ENCODE measurements at regions not wholly inside any gene's neighbourhood (a gene's known extent, or its start where the extent isn't known, plus 50 kb on each side); places are given as distances from the start of the nearest gene placed in this dataset.
"Not testable (repeated sequence)": the region's sequence is repeated elsewhere in the genome, so short reads cannot be mapped to it uniquely, and the experiment has no call there.

DNA sequence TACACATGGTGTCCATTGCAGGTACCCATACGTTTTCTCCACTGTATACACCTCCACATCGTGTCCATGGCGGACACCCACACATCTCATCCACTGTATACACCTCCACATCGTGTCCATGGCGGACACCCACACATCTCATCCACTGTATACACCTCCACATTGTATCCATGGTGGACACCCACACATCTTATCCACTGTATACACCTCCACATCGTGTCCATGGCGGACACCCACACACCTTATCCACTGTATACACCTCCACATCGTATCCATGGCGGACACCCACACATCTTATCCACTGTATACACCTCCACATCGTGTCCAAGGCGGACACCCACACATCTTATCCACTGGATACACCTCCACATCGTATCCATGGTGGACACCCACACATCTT, 50.4 kb upstream of the TTC34 start:
- not testable (repeated sequence) for DNase-seq

DNA sequence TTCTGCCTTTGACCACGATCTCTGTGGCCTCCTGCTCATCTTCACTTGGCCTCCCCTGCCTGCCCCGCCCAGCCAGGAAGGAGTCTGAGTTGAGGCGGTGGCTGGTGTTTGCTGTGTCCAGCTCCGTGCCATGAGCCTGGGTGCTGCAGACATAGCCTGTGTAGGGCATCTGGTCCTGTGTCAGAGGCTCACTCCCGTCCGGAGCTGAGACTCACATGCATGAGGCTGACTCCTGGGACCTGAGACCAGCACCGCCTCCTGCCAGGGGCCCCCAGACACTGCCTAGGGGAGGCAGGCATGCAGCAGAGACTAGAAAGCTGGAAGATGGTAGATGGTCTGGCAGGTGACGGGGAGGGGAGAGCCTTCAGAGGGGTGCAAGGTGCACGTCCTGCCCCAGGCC, 52.2 kb upstream of the TTC34 start:
- DNase-seq = no peak

DNA sequence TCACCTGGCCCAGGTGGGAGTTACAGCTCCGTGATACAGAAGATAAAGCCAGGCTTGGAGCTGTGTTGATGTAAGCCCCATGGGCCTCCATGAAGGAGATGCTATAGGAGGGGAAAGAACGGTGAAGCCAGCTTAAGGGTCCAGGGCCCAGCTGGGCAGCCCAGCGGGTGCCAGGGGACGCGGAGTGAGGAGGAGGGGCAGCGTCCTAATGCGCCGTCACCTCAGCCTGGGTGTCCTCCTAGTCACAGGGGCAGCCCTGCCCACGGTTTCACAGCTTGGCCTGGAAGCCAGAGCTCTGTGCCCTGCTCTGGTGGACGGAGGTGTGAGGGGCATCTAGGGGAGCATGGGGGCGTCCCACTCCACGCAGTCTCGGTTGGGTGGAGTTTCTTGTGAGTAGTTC, 52.7 kb upstream of the TTC34 start:
- no peak for DNase-seq

DNA sequence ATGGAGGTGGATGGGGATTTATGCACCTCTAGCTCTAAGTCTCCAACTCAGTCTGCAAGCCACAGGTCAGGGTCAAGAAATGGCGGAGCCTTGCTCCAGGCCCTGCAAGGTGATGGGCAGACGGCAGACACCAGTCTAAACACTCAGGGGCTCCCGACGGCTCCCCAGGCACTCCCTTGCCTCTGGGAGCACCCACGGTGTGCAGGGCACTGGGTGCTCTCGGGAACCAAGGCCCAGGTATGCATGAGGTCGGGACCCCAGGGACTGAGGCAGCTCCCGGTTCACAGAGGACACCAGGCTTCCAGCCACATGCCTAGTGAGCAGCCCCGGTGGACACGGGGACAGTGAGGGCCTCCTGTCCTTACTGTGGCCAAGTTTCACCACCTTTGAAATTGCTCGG, 53.1 kb upstream of the TTC34 start:
- no peak for DNase-seq

DNA sequence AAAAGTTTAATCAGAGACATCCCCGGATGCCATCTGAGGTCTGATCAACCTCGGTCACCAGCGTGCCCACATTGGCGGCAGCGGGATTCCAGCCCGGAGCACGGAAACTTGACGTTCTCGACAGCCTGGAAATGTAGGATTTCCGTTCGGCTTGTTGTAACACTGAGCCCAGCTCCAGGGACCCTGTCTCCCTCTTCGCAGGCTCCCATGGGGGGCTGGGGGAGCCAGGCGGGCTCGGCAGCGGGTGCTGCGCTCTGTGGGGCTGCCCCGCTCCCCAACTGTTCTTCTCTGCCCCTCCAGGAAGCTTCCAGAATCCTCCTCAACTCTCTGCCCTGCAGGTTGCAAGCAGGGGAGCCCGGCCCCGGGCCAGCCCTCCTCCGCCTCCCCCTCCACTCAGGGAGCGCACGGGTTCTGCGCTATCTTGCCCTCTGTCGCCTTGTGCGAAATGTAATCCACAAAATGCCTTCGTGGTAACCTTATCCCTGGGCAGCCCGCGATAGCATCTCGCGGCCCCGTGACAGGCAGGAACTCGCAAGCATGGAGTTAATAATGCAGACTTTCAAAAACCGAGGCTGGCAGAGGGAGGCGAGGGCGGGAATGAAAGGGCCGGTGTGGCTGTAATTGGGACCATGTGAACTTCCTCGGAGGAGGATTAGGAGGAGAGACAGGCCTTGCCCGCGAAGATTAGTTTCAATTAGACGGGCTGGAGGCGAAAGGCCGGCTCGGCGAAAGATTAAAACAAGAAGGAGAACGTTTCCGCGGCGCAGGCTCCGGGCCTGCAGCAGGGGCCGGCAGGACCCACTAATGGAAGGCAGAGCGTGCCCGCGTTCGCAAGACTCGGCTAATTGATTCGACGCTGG, 53.9 kb upstream of the TTC34 start:
- no peak for DNase-seq

DNA sequence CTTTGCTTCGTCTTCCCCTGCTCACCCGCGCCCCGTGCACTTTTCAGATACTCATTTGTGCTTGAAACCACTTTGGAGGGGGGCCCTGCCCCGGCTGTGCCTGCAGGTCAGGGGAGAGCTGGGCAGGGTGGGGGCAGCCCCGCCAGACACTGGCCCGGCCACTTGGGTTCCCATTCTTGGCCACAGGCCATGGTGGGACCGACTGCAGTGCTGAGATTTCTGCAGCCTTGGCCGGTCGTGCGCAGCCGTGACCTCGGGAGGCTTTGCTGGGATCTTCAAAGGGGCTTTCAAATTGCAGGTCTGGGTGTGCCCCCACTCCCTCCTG, 54.5 kb upstream of the TTC34 start:
- no peak for DNase-seq

DNA sequence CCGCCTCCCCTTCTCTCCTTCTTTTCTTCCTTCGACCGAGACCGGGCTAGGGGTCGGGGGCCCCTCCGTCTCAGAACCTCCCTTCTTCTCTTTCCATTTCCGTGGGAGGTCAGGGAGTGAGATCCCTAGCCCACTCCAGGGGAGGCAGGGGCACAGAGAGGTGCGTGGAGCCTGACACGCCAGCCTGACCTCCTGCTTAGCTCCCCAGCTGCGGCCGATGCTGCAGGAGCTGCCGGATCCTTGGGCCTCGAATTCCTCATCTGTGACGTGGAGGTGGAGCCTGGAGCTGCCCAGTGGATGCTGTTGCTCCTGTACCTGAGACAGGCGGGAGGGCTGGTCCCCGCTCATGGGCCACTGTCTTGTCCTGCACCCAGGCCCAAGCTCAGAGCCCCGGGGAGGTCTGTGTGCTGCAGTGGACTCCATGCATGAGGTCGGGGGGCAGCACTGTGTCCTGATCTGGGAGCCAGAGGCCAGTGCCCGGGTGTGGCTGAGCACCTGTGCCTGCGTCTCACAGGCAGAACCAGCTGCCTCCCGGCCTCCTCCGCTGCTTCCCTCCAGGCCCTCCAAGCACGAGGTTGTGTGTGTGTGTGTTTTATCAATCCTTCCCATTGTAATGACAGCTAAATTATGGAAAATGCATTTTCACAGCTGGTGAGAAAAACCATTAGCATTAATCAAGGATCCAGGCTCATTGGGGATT, 55.3 kb upstream of the TTC34 start:
- no peak for DNase-seq

DNA sequence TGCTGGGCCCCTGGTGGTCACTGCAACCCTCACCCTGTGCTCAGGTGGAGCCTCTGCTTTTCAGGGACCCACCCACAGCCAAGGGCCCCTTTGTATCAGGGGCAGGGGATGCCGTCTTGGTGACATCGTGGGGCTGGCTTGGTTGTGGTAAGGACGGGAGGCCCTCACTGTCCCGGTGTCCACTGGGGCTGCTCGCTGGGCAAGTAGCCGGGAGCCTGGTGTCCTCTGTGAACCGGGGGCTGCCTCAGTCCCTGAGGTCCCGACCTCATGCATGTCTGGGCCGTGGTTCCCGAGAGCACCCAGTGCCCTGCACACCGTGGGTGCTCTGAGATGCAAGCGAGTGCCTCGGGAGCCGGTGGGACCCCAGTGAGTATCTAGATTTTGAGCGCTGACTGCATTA, 56.0 kb upstream of the TTC34 start:
- DNase-seq = no peak

DNA sequence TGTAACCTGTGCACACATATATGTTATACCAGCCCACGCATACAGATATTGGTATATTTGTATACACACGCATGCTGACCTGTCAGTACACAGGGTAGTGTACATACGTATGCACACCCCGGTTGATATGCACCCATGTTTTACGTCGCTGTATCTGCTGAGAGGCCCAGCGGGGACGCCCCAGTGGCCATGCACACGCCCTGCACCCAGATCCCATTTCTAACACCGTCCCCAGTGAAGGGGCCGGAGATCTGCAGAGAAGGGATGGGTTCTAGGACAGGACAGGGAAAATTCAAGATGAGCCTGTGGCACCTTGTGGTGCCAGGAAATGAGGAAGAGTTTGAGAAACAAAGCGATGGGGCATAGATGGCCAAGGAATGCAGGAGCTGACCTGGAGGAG, 57.2 kb upstream of the TTC34 start:
- no peak for DNase-seq

DNA sequence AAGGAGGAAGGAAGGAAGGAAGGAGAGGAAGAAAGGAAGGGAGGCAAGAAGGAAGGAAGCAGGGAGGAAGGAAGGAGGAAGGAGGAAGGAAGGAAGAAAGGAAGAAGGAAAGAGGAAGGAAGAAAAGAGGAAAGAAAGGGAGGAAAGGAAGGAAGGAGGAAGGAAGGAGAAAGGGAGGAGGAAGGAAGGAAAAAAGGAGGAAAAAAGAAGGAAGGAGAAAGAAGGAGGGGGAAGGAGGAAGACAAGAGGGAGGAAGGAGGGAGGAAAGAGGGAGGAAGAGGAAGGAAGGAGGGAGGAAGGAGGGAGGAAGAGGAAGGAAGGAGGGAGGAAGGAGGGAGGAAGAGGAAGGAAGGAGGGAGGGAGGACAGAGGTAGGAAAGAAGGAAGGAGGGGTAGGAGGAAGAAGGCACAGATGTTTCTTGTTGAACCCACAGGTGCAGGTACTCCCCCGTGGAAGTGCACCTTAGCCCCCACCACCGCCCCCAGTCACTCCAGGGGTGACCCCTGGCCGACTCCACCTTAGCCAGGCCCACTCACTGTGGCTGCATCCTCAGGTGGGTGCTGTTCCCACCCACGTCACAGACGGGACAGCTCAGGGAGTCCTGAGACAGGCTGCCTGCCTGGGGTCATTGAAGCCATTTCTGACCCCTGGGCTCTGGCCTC, 57.9 kb upstream of the TTC34 start:
- DNase-seq = no peak

DNA sequence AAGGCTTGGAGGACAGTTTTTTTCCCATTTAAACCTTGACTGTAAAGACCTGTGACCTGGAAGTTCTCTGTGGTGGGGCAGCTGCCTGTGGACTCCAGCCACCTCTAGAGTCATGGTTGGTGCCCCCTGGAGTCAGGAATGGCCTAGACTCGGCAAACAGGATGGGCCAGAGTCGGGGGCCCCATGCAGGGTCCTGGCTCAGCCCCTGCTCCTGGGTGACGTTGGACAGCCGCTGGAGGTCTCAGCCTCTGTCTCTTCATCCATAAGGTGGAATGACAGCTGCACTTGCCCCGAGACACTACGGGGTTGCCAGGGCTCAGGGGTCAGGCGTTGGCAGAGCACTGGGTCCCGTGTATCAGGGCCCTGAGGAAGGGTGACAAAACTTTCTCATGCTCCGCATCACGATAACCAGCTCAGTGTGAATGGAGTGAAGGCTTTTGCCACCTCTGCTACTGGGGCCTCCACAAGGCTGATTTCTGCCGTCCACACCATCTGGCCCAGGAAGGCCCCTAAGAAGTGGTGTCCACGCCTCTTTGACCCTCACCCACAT, 58.5 kb upstream of the TTC34 start:
- DNase-seq = no peak

DNA sequence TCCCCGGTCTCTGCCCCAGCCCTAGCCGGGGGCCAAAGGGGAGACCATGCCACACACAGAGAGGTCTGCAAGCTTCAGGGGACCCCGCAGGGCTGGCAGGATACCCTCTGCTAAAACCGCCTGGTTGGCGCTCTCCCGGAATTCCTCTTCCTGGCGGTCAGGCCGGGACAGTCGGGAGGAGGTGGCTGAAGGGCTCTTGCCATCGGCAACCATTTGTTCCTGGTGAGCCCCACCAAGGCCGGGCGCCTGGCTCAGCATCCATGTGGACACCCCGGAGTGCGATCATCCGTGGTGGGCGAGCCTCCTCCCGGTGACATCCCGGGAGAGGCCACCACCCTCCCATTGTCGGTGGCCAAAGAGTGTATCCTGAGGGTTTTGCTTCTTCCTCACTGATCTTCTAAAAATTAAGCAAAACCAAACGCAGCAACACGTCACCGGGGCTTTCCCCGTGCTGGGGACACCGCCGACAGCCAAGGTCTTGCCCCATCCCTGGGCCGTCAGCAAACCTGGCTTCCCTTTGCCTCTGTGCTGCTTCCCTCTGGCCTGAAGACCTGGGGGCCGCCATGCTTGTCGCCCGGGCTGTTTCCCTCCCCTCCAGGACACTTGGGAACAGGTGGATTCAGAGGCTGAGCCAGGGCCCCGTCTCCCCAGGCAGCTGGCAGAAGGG, 59.1 kb upstream of the TTC34 start:
- DNase-seq = no peak

DNA sequence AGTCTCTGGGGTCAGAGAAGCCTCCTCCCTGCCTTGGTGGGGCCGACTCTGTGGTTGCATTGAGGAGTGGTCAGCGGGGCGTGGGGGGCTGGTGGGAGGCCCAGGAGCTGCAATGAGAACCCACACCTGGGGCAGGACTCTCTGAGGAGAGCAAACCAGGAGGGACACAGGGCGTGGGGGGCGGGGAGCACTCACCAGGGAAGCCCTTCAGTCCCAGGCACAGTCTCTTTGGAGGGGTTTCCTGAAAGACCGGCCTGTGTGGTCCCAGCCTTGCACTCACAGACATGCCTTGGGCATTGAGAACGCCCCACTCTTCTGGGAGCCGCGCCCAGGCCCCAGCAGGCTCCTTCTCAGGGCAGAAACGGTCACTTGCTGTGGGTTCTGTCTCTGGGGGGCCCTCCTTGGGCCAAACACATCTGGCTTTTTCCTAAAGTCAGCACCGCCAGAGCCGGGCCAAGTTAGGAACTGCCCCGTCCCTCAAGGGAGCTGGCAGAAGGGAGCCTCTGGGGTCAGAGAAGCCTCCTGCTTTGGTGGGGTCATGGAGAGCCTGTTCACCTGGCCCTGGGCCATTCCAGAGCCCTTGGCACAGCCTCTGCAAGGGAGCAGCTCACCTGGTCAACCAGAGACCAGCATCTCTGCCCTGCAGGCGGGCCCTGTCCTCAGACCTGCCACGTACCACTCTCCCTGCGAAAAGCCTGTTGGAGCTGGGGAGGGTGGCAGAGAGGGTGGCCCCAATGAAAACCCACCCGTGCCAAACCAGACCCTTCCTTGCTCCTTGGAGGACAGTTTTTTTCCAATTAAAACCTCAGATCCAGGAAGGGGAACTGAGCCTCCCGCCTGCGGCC, 59.9 kb upstream of the TTC34 start:
- DNase-seq = no peak

DNA sequence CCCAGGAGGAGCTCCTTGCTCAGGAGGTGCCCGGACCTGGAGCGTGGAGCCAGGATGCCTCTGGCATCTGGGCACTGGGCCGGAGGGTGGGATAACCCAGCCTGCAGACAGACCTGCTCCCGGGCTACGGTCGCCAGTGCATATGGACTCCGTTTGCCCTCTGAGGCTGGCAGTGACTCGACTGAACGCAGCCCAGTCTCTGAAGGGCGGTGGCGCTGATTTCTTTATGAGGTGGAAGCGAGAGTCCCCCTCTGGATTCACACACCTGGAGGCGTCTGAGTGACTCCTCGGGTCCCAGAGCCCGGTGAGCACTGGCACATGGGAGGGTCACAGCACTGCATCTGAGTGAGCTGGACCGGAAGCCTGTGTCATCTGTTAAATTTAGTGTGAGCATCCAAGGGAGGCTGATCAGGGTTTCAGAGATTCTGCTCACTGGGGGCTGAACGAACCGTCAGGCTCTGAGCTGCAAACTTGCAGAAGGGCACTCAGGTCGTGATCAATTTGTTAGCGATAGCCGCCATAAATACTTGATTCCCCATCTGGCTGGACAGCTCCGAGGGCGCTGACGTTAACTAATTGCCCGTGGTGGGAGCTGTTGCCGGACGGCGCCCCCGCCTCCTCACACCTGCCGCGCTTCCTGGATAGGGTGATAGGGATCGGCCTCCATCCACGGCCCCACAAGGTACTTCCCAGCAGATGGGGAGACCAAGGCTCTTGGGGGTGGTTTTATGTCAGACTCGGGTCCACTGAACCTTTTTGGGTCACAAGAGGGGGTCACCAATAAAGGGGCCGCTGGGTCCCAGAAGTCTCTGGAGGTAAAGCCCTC, 60.7 kb upstream of the TTC34 start:
- DNase-seq = no peak

DNA sequence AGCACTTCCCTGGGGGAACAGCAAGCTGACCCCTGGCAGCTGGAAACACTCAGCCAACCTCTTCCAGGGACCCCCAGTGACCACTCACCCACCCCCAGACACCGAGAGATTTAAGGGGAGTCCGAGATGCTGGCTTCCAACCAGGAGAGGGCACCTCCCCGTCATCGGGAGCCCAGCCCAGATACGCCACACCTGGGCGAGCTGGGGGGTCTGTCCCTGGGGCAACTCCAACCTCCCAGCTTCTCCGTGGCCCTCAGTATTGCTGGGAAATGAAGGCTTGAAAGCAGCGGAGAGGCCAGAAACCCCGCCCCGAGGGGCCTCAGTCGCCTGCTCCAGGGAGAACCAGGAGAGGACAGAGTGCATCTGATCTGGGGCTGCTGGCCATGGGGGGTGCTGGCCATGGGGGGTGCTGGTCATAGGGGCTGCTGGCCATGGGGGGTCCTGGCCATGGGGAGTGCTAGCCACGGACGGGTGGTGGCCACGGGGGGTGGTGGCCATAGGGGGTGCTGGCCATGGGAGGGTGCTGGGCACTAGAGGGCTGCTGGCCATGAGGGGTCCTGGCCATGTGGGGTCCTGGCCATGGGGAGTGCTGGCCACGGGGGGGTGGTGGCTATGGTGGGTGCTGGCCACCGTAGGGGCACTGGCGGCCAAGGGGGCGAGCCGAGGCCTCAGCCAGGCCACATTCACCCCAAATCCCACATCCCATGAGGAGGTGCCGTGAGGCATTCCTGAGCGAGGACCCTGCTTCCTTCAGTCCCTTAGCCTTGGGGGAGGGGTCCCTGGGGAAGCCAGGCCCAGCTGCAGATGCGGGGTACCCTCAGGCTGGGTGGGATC, 61.5 kb upstream of the TTC34 start:
- no peak for DNase-seq

DNA sequence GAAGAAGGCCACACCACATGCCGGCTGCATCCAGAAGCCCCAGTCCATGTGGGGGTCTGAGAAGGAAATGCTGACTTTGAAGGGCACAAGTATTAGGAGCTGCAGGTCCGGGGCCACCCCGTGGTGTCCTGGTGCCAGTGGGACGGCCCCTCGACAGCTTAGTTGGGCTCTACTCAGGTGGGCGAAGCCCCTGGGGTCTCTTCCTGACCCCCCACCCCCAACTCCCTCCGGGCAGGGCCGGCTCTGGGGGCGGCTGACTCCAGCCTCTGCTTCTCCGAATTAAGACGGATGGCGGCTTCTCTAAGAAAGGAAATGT, 62.1 kb upstream of the TTC34 start:
- no peak for DNase-seq

DNA sequence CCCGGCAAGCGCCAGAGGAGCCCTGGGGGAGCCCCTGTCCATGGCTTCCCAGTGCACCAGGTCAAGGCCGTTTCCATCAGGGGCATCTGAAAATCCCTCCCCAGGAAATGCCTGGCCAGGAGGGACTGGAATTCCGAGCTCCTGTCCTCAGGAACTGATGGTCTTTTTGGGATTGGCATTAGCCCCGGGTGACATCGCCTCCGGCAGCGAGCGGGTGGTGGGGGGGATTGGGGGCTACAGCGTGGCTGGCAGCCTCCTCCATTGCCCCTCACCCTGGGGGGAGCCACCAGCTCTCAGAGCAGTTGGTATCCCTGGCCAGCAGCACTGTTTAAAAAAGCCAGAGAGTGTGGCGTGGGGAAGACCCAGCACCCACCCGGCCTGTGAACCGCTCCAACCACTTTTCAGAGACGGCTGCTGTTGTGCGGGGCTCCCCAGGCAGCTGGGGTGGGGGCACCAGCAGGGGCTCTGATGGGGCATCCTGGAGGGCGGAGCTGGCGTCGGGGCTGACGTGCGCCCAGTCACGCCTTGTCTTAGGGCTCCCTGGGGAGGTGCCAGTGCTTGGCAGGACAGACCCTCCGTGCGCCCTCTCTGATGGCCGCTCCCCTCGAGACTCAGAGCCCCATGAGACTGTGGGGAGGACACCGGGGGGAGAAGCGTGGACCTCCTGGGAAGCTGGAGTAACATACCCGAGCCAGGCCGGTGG, 62.9 kb upstream of the TTC34 start:
- no peak for DNase-seq

DNA sequence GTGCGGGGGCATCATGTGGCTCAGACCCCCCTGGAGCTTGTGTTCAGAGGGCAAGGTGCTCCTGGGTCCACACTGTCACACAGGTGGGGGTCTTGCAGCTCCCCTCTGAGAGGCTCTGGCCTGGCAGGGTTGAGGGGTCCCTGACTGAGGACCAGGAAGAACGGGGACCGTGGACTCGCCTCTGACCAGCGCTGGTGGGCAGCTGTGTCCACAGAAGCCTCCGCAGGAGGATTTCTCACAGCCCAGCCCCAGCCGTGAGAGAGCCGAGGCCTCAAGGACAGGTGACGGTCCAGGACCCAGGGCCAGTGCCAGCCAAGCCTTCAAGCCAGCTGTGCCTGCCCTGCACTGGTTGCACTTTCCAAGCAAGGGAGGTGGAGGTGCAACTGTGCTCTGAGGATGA, 63.5 kb upstream of the TTC34 start:
- no peak for DNase-seq

DNA sequence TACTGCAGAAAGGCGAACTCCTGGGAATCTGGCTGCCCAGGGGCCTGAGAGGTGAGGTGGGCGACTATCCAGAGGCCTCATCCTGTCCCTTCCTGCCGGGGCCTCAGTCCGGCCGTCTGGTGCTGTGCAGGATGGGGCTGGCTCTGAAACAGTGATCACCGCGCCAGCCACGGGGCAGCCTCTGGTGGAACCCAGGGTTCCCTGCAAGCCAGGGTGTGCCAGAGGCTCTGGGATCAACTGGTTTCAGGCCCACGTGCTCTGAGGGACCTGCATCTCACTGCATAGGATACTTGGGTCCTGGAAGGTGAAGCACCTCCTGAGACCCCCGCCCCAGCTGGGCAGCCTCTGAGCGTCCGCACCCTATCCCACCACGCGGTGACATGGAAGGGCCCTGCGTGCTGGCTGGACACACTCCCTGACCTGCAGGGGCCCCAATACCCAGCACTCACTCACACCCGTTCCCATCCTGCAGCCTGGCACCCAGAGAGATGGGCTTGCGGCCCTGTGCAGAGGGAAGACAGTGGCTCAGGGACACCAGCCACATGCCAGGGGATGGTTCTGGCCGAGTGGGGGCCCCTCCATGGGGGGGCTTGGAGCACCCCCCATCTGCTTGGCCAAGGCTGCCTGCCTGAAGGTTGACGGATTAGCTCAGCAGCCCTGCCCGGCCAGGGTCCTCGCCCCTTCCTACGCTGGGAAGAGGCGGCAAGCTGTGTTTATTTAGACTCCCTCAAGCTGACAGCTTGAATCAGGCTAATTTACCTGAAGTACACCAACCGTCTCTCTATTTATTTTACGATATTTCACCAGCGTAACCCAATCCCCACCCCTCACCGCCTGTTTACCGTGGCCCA, 64.3 kb upstream of the TTC34 start:
- no peak for DNase-seq
